H1 (cell line): ENCODE measurements at regions not wholly inside any gene's neighbourhood (a gene's known extent, or its start where the extent isn't known, plus 50 kb on each side); places are given as distances from the start of the nearest gene placed in this dataset.

Experiments used
- CTCF ChIA-PET: fragments of 300-600 bp; sonication (Branson Sonifier 250); formaldehyde crosslinking; loops from one replicate; lab custom pipeline; 2021; ENCODE audit not compliant: partially characterized antibody; lab: Charles Lee
- POLR2A ChIA-PET: fragments of 300-600 bp; sonication (Branson Sonifier 250); formaldehyde crosslinking; loops from one replicate; lab custom pipeline; 2021; ENCODE audit warnings: inconsistent platforms; ENCODE audit not compliant: partially characterized antibody; lab: Charles Lee
- DNase-seq, 2 experiments: peaks; one replicate each; pipeline versions ENCODE4 v3.0.0 to v3.0.0-alpha.2; 2010 to 2022; ENCODE audit warnings: low spot score in 2 of 2, low read depth in 1 of 2, mixed read lengths in 1 of 2
- FAIRE-seq: peaks from 2 replicates; lab custom pipeline; 2011; peaks lifted over from hg19 to GRCh38; lab: Jason Lieb, UNC
- H2AFZ ChIP-seq: 2 replicates; pipeline ENCODE4 v1.8.1; 2012; ENCODE audit warnings: low read length, inconsistent platforms
- H2AK5ac ChIP-seq: 2 replicates; pipeline ENCODE4 v1.6.1; 2013; ENCODE audit warnings: low read depth, low read length
- H2BK120ac ChIP-seq: replicated peaks from 2 replicates; pipeline ENCODE3; 2013; ENCODE audit warnings: low read depth, low read length, inconsistent platforms
- H2BK12ac ChIP-seq: 2 replicates; pipeline ENCODE4 v1.6.1; 2013; ENCODE audit warnings: low read depth, low read length
- H2BK15ac ChIP-seq: 2 replicates; pipeline ENCODE4 v1.6.1; 2013; ENCODE audit warnings: low read length
- H2BK20ac ChIP-seq: 2 replicates; pipeline ENCODE4 v1.6.1; 2013; ENCODE audit warnings: low read length
- H2BK5ac ChIP-seq: 2 replicates; pipeline ENCODE4 v1.6.1; 2013; ENCODE audit warnings: low read depth, low read length
- H3K14ac ChIP-seq: 2 replicates; pipeline ENCODE4 v1.6.1; 2013; ENCODE audit warnings: inconsistent platforms; ENCODE audit not compliant: insufficient read length
- H3K18ac ChIP-seq: 2 replicates; pipeline ENCODE4 v1.6.1; 2013; ENCODE audit warnings: low read length; ENCODE audit errors: extremely low read depth
- H3K23ac ChIP-seq: 2 replicates; pipeline ENCODE4 v1.6.1; 2013; ENCODE audit warnings: inconsistent platforms; ENCODE audit not compliant: insufficient read length
- H3K23me2 ChIP-seq: 2 replicates; pipeline ENCODE4 v1.6.1; 2013; ENCODE audit warnings: low read depth, low read length
- H3K27ac ChIP-seq: 2 replicates; pipeline ENCODE4 v1.6.1; 2011; ENCODE audit warnings: low read depth, low read length, inconsistent platforms
- H3K27me3 ChIP-seq, 4 experiments: replicated peaks in 1 of 4; 1 replicate in 1 of 4; 2 replicates in 3 of 4; pipeline versions ENCODE4 v1.6.1 to v1.8.1; 2011 to 2013; ENCODE audit warnings: low read length in 3 of 4, mild to moderate bottlenecking in 3 of 4, inconsistent platforms in 2 of 4, mixed read lengths in 2 of 4, moderate library complexity in 1 of 4; ENCODE audit not compliant: control insufficient read depth in 3 of 4, insufficient read depth in 3 of 4; ENCODE audit errors: extremely low read depth in 1 of 4
- H3K36me3 ChIP-seq, 4 experiments: 2 replicates each; pipeline versions ENCODE4 v1.6.1 to v1.8.1; 2011 to 2013; ENCODE audit warnings: mild to moderate bottlenecking in 4 of 4, low read length in 3 of 4, moderate library complexity in 2 of 4, control low read depth in 1 of 4, inconsistent platforms in 1 of 4; ENCODE audit not compliant: insufficient read depth in 4 of 4, control insufficient read depth in 2 of 4
- H3K4ac ChIP-seq: replicated peaks from 2 replicates; pipeline ENCODE3; 2013; ENCODE audit warnings: low read length, low read depth, mixed read lengths, inconsistent platforms; ENCODE audit not compliant: insufficient read length
- H3K4me1 ChIP-seq, 4 experiments: replicated peaks in 1 of 4; 1 replicate in 1 of 4; 2 replicates in 3 of 4; pipeline versions ENCODE4 v1.6.1 to v1.8.1; 2011 to 2013; ENCODE audit warnings: low read length in 3 of 4, inconsistent platforms in 2 of 4, mixed read lengths in 1 of 4; ENCODE audit not compliant: insufficient read depth in 4 of 4, control insufficient read depth in 3 of 4
- H3K4me2 ChIP-seq, 2 experiments: 2 replicates each; pipeline versions ENCODE4 v1.6.1 to v1.8.1; 2011 to 2013; ENCODE audit warnings: low read depth in 2 of 2, low read length in 2 of 2, control low read depth in 1 of 2, inconsistent platforms in 1 of 2, mild to moderate bottlenecking in 1 of 2; ENCODE audit not compliant: insufficient read depth in 1 of 2
- H3K4me3 ChIP-seq, 4 experiments: fragments of 200-600, 300-600 bp in 1 of 4; sonication (generic), shearing (Covaris generic), sonication (Bioruptor Twin) in 1 of 4; 2 replicates each; pipeline versions ENCODE4 v1.5.1 to v1.8.1; 2011 to 2016; ENCODE audit warnings: low read length in 4 of 4, low read depth in 3 of 4, control low read depth in 2 of 4, inconsistent platforms in 2 of 4, mild to moderate bottlenecking in 2 of 4, mixed read lengths in 1 of 4, moderate library complexity in 1 of 4; ENCODE audit not compliant: insufficient read depth in 2 of 4; ENCODE audit errors: extremely low read depth in 1 of 4
- H3K56ac ChIP-seq: replicated peaks from 2 replicates; pipeline ENCODE3; 2013; ENCODE audit warnings: low read depth, mild to moderate bottlenecking, mixed read lengths, low read length, inconsistent platforms; ENCODE audit not compliant: insufficient read length
- H3K79me1 ChIP-seq: 2 replicates; pipeline ENCODE4 v1.6.1; 2013; ENCODE audit warnings: low read depth, low read length, control low read depth
- H3K79me2 ChIP-seq, 2 experiments: 2 replicates each; pipeline versions ENCODE4 v1.6.1 to v1.8.1; 2012 to 2013; ENCODE audit warnings: low read length in 2 of 2, mild to moderate bottlenecking in 2 of 2, inconsistent platforms in 1 of 2; ENCODE audit not compliant: insufficient read depth in 2 of 2, control insufficient read depth in 1 of 2
- H3K9ac ChIP-seq, 4 experiments: replicated peaks in 1 of 4; 1 replicate in 1 of 4; 2 replicates in 3 of 4; pipeline versions ENCODE4 v1.6.1 to v1.8.1; 2011 to 2013; ENCODE audit warnings: low read depth in 3 of 4, low read length in 3 of 4, control low read depth in 2 of 4, mild to moderate bottlenecking in 2 of 4, moderate library complexity in 2 of 4, inconsistent platforms in 1 of 4; ENCODE audit errors: extremely low read depth in 1 of 4
- H3K9me3 ChIP-seq, 2 experiments: 2 replicates each; pipeline versions ENCODE4 v1.6.1 to v1.8.1; 2012 to 2013; ENCODE audit warnings: mild to moderate bottlenecking in 2 of 2, moderate library complexity in 2 of 2, control low read depth in 1 of 2, inconsistent platforms in 1 of 2, low read depth in 1 of 2, low read length in 1 of 2, mixed read lengths in 1 of 2; ENCODE audit not compliant: insufficient read depth in 2 of 2
- H4K20me1 ChIP-seq, 2 experiments: replicated peaks in 1 of 2; 2 replicates each; pipeline versions ENCODE3 to v1.8.1; 2011 to 2013; ENCODE audit warnings: inconsistent platforms in 2 of 2, low read length in 2 of 2, mild to moderate bottlenecking in 1 of 2; ENCODE audit not compliant: insufficient read depth in 2 of 2, control insufficient read depth in 1 of 2
- H4K5ac ChIP-seq: 2 replicates; pipeline ENCODE4 v1.6.1; 2013; ENCODE audit warnings: low read length, low read depth, mixed read lengths, inconsistent platforms; ENCODE audit not compliant: insufficient read length
- H4K8ac ChIP-seq: 2 replicates; pipeline ENCODE4 v1.8.0; 2013; ENCODE audit warnings: mild to moderate bottlenecking, moderate library complexity, low read length, inconsistent platforms; ENCODE audit not compliant: insufficient read depth; ENCODE audit errors: extremely low read depth
- H4K91ac ChIP-seq: replicated peaks from 2 replicates; pipeline ENCODE3; 2013; ENCODE audit warnings: low read length, mixed read lengths, inconsistent platforms; ENCODE audit not compliant: insufficient read length
- HDAC6 ChIP-seq: IDR thresholded peaks from one replicate; pipeline ENCODE4 v1.7.1; 2012; ENCODE audit warnings: low read depth, mild to moderate bottlenecking, inconsistent platforms, low read length, moderate library complexity
- JUN ChIP-seq: IDR thresholded peaks from 2 replicates; pipeline ENCODE4 v1.6.1; 2011; ENCODE audit warnings: low read depth, mild to moderate bottlenecking, improper control_type of control experiment, low read length
- JUND ChIP-seq: IDR thresholded peaks from 2 replicates; pipeline ENCODE4 v1.6.1; 2011; ENCODE audit warnings: mild to moderate bottlenecking, improper control_type of control experiment, low read length
- NRF1 ChIP-seq: IDR thresholded peaks from 2 replicates; pipeline ENCODE4 v1.6.1; 2011; ENCODE audit warnings: mild to moderate bottlenecking, low read depth, low read length, improper control_type of control experiment
- POU5F1 ChIP-seq: IDR thresholded peaks from 2 replicates; pipeline ENCODE4 v1.6.1; 2011; ENCODE audit warnings: low read depth, mild to moderate bottlenecking, low read length, moderate library complexity
- RBBP5 ChIP-seq: IDR thresholded peaks from 2 replicates; pipeline ENCODE4 v1.7.1; 2012; ENCODE audit warnings: low read depth, mild to moderate bottlenecking, inconsistent platforms, low read length, moderate library complexity, borderline replicate concordance
- SIN3A ChIP-seq, 2 experiments: IDR thresholded peaks in 1 of 2; conservative IDR thresholded peaks in 1 of 2; 2 replicates each; pipeline ENCODE4 v1.6.1; 2011 to 2012; ENCODE audit warnings: low read length in 2 of 2, improper control_type of control experiment in 1 of 2, low read depth in 1 of 2, mild to moderate bottlenecking in 1 of 2
- SP2 ChIP-seq: IDR thresholded peaks from 2 replicates; pipeline ENCODE4 v1.6.1; 2012; ENCODE audit warnings: mild to moderate bottlenecking, low read length, inconsistent platforms
- TAF7 ChIP-seq: optimal IDR thresholded peaks from 2 replicates; pipeline ENCODE3; 2011; ENCODE audit warnings: low read depth, mild to moderate bottlenecking, inconsistent platforms, low read length, moderate library complexity, borderline replicate concordance
- WGBS, 2 experiments: shearing (Covaris generic) in 1 of 2; methylation state at CpG; one replicate each; pipeline versions ENCODE4 v1.1.6 to v1.1.7; 2013 to 2015; ENCODE audit warnings: low lambda C conversion rate in 2 of 2, mixed read lengths in 2 of 2, inconsistent platforms in 1 of 2, low coverage in 1 of 2, missing lambda C conversion rate in 1 of 2; ENCODE audit not compliant: insufficient replicate concordance in 2 of 2, insufficient coverage in 1 of 2, insufficient read length in 1 of 2; ENCODE audit errors: extremely low coverage in 1 of 2, missing lambda C conversion rate in 1 of 2; 5-methylcytosine and 5-hydroxymethylcytosine counted together
- TF ChIP-seq, protein P1 (sequence below): IDR thresholded peaks from 2 replicates; pipeline ENCODE4 v1.6.1; 2012; ENCODE audit warnings: low read length, inconsistent platforms
- TF ChIP-seq, protein P2 (sequence below): IDR thresholded peaks from 2 replicates; pipeline ENCODE4 v1.6.1; 2011; ENCODE audit warnings: low read depth, mild to moderate bottlenecking, low read length; ENCODE audit not compliant: insufficient read depth

DNA sequence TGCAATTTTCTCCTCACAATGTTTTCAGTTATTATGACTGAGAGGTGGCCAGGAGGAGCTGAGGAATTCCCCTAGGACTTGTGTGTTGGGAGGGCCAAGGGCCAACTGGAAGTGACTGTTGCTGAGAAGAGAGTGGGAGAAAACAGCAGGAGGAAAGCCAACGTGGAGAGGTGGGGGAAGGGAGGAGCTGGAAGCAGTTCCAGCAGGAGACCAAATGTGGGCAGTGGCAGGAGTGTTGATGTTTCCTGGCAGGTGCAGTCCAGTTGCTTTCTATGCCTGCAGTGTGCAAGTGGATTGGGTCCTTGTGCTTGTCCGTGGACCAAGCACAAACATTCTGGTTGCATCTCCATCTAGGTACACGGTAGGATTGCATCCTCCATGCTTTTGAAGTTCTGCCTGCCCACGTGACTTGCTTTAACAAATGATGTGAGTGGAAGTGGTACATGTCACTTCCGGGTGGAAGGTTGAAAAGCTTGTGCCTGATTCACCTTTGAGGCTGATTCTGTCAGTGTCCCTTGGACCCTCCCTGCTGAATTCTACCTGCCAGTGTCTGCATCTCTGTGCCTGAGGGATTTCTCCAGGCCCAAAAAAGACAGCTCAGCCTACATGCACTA lies 54.7 kb upstream of the CRHR1 start:
- 57% methylated on average over 5 of the region's 5 CpGs; no CpG with 5 or more reads in 1 of the 2 experiments for WGBS, 2 experiments
- Histone ChIP-seq H3K4ac (no peak overlapping the region), H4K8ac (no peak overlapping the region)
- TF ChIP-seq SIN3A (conservative IDR thresholded peaks at IDR 0.05 in 1 of 2, IDR thresholded peaks at IDR 0.05 in 1 of 2; ENCODE audit: low read depth in 1 of 2, low read length in 2 of 2), result no peak
- TF ChIP-seq NRF1, result no peak
- TF ChIP-seq, protein P1, sequence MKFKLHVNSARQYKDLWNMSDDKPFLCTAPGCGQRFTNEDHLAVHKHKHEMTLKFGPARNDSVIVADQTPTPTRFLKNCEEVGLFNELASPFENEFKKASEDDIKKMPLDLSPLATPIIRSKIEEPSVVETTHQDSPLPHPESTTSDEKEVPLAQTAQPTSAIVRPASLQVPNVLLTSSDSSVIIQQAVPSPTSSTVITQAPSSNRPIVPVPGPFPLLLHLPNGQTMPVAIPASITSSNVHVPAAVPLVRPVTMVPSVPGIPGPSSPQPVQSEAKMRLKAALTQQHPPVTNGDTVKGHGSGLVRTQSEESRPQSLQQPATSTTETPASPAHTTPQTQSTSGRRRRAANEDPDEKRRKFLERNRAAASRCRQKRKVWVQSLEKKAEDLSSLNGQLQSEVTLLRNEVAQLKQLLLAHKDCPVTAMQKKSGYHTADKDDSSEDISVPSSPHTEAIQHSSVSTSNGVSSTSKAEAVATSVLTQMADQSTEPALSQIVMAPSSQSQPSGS, result no peak
- no peak for TF ChIP-seq JUN
- no peak for TF ChIP-seq HDAC6
- TF ChIP-seq POU5F1, result no peak
- no peak for TF ChIP-seq SP2
- no peak for TF ChIP-seq RBBP5
- TF ChIP-seq, protein P2, sequence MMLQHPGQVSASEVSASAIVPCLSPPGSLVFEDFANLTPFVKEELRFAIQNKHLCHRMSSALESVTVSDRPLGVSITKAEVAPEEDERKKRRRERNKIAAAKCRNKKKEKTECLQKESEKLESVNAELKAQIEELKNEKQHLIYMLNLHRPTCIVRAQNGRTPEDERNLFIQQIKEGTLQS, result no peak
- no peak for TF ChIP-seq TAF7
- TF ChIP-seq JUND, result no peak

More for the DNA sequence above, 54.7 kb upstream of the CRHR1 start:
- no peak overlapping the region for H3K23ac ChIP-seq
- no peak overlapping the region for H3K56ac ChIP-seq
- H2BK12ac ChIP-seq, result no peak overlapping the region
- ChIA-PET CTCF (interaction anchor here (1.1 to 6.6 kb wide), 5 partner anchors 9 to 90 kb away, joined by 3 to 38 read pairs (median 5); no protein-coding TSS in a partner anchor), POLR2A (no interaction called here)
- no peak overlapping the region for H4K91ac ChIP-seq
- H4K5ac ChIP-seq, result no peak overlapping the region
- no peak overlapping the region for H3K4me3 ChIP-seq
- no peak overlapping the region for H2BK5ac ChIP-seq
- H3K4me2 ChIP-seq, result no peak overlapping the region
- H3K27ac ChIP-seq, result no peak overlapping the region
- no peak overlapping the region for H2AK5ac ChIP-seq
- no peaks in the 10 kb centered on the region for H3K79me2 ChIP-seq
- no peaks in the 10 kb centered on the region for H3K79me1 ChIP-seq
- H3K14ac ChIP-seq, result no peak overlapping the region
- H3K27me3 ChIP-seq, result peaks cover 0 to 5% (median under 1%) of the 10 kb centered on the region in 4 experiments; a peak in 3 of 7 replicates
- H3K9ac ChIP-seq, result no peak overlapping the region
- FAIRE-seq (no peak), DNase-seq (no peak)
- H3K23me2 ChIP-seq, result no peaks in the 10 kb centered on the region
- no peak overlapping the region for H2AFZ ChIP-seq
- H3K9me3 ChIP-seq, result 0 out of 4 replicates have a peak, but pooled peaks cover 3% of the 10 kb centered on the region in 2 experiments
- H2BK15ac ChIP-seq, result no peak overlapping the region
- no peak overlapping the region for H3K18ac ChIP-seq
- H3K4me1 ChIP-seq, result no peaks in the 10 kb centered on the region
- no peak overlapping the region for H2BK20ac ChIP-seq
- H3K36me3 ChIP-seq, result no peaks in the 10 kb centered on the region
- H4K20me1 ChIP-seq, result no peaks in the 10 kb centered on the region
- no peak overlapping the region for H2BK120ac ChIP-seq
